Activated naive CD4-positive, alpha-beta T cell treated with anti-CD3 and anti-CD28 coated beads, Interleukin-2, amount 50 U/mL, for 72 hours (primary cell): ENCODE measurements at regions not wholly inside any gene's neighbourhood (a gene's known extent, or its start where the extent isn't known, plus 50 kb on each side); places are given as distances from the start of the nearest gene placed in this dataset.

Source experiments
- ATAC-seq, 2 donors: fragments of 150-1000 bp; cut with Tn5 transposase; 2 replicates each; pipeline ENCODE4 v1.10.0; 2021; ENCODE audit warnings: mild to moderate bottlenecking in 2 of 2, moderate library complexity in 2 of 2
- DNase-seq, 2 donors: peaks; one replicate each; pipeline ENCODE4 v3.0.0; 2021 to 2022; ENCODE audit warnings: low spot score in 2 of 2
- H3K27ac Mint-ChIP-seq, 2 donors: one replicate each; pipeline ENCODE4 v1.8.0; 2022; ENCODE audit warnings: mild to moderate bottlenecking in 2 of 2, mixed read lengths in 2 of 2
- H3K36me3 Mint-ChIP-seq, 2 donors: one replicate each; pipeline ENCODE4 v1.8.0; 2022; ENCODE audit warnings: mixed read lengths in 2 of 2
- H3K9me3 Mint-ChIP-seq, 2 donors: one replicate each; pipeline ENCODE4 v1.8.0; 2022; ENCODE audit warnings: mixed read lengths in 2 of 2

DNA sequence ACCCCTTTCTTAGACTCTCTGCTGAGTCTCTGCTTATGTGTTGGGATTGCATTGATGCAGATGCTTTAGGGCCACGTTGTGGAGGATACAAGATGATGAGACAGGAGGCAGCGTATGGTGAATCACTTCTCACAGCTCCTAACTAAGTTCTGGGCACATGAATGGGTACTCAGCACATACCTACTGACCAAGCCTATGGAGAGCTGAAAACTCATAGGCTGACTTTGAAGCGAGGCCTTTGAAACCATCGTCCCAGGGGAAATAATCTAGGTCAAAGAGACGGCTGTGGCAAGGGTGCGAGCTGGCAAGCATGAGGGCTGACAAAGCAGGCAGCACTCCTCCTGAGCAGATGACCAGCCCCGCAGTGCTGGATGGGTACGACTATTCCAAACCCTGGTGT is 180.2 kb upstream of the TNP1 start:
- ATAC-seq (no peak), DNase-seq (no peak)
- no peak overlapping the region for H3K27ac Mint-ChIP-seq
- H3K36me3 Mint-ChIP-seq: no peaks in the 10 kb centered on the region
- no peaks in the 10 kb centered on the region for H3K9me3 Mint-ChIP-seq

GRCh38 chr2:217038001-217038400 is 178.1 kb upstream of the TNP1 start:
- Mint-ChIP-seq H3K36me3 (no peaks in the 10 kb centered on the region), H3K9me3 (no peaks in the 10 kb centered on the region), H3K27ac (no peak overlapping the region)
- DNase-seq: no peak
- ATAC-seq: no peak

GRCh38 chr2:217037353-217037752 is 177.5 kb upstream of the TNP1 start:
- Mint-ChIP-seq H3K36me3 (no peaks in the 10 kb centered on the region), H3K27ac (no peak overlapping the region), H3K9me3 (no peaks in the 10 kb centered on the region)
- DNase-seq (no peak), ATAC-seq (no peak)

- no peak for DNase-seq
- ATAC-seq: no peak
- Mint-ChIP-seq H3K27ac (no peak overlapping the region), H3K36me3 (no peaks in the 10 kb centered on the region), H3K9me3 (no peaks in the 10 kb centered on the region)
Observed at GRCh38 chr2:217035967-217036366, 176.1 kb upstream of the TNP1 start.

DNA sequence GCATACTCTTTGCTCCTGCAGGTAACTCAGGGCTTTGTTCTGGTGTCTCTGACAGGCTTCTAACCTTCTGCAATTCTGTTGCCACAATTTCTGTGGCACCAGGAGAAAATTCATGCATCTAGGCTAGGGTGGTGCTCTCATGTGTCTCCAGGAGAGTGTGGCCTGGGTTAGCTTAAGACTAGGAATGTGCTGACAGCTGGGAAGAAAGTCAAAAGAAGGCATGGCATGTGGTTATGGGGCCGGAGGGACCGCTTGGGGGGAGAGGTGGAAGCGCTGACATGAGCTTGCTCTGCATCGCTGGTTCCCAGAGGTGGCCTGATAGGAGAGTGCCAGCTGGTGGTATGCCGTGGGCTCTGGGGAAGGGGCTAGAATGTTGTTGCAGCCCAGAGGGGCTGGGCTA is 173.3 kb upstream of the TNP1 start:
- no peak for DNase-seq
- Mint-ChIP-seq H3K27ac (no peak overlapping the region), H3K36me3 (no peaks in the 10 kb centered on the region), H3K9me3 (no peaks in the 10 kb centered on the region)
- ATAC-seq: no peak

GRCh38 chr2:217031445-217031844 is 171.6 kb upstream of the TNP1 start:
- H3K9me3 Mint-ChIP-seq: no peaks in the 10 kb centered on the region
- H3K27ac Mint-ChIP-seq: no peak overlapping the region
- DNase-seq: no peak
- no peaks in the 10 kb centered on the region for H3K36me3 Mint-ChIP-seq
- ATAC-seq: no peak

DNA sequence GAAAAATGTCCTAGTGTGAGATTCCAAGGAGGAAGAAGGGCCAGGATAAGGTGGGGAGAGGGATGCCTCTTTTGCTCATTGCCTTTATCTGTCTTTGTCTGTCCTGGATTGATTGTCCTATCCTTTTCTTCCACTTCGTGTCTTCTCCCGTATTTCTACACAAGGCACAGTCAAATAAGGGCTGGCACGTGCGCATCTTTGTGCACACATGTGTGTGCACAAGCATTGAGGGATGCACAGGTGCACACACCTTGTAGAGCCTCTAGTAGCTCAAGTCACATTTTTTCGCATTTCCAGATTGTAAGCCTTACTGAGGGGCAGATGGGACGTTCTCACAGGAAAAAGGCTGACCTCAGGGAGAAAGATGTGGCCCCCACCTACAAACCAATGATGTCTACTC is 170.2 kb upstream of the TNP1 start:
- Mint-ChIP-seq H3K9me3 (no peaks in the 10 kb centered on the region), H3K27ac (no peak overlapping the region), H3K36me3 (no peaks in the 10 kb centered on the region)
- ATAC-seq (no peak), DNase-seq (no peak)

DNA sequence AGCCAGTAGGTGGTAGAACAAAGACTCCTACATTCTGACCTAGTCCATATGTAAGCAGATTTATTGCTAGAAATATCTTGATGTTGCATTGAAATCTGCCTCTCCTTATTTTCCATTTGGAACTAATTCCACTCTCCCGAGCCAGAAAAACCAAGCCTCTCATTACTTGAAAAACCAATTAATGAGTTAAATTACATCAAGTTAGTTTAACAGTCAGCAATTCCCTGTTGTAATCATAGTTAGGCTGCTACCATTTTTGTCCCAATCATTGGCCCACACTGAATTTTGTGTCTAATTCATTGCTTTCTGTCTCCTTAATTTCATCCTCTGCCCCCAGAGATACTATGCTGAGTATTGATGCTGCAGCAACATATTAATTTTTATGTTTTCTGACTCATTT is 168.3 kb upstream of the TNP1 start:
- H3K27ac Mint-ChIP-seq: no peak overlapping the region
- H3K9me3 Mint-ChIP-seq: peaks cover 4% of the 10 kb centered on the region in 2 donors

DNA sequence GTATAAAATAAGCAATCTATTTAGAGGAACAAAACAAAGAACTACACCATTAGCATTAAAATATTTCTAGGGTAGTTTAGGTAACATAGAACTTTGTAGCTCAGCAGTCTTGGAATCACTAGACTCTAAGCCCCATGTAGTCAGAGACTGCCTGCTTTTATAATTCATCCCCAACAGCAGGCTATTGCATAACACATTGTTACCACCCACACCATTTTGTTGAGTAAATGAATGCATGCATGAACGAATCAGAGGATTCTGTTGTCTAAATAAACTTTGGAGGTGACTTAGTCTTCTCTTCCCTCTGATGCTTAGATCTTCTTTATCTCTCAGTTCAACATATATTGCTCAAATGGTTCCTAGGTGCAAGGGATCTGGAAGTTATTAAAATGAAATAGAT is 167.6 kb upstream of the TNP1 start:
- no peak overlapping the region for H3K27ac Mint-ChIP-seq
- ATAC-seq (no peak), DNase-seq (no peak)
- peaks cover 4% of the 10 kb centered on the region in 2 donors for H3K9me3 Mint-ChIP-seq
- H3K36me3 Mint-ChIP-seq: no peaks in the 10 kb centered on the region

More for the DNA sequence above, 168.3 kb upstream of the TNP1 start:
- ATAC-seq: no peak
- no peaks in the 10 kb centered on the region for H3K36me3 Mint-ChIP-seq
- no peak for DNase-seq

DNA sequence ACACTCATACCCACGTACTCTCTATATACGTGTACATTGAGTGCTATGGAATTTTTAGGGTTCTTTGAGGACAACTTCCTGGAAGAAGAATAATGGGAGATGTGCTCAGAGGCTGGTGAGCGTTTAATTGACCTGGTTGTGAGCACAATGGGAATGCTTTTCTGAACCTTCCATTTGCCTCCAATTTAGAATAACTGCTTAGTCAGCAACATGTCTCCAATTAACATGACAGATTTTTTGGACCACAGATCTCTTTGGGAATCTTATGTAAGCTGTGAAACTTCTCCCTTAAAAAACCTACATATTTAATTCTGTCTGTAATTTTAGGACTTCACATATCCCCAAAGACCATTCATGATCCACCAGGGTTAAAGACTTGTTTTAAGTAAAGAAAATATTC is 166.7 kb upstream of the TNP1 start:
- DNase-seq (no peak), ATAC-seq (no peak)
- Mint-ChIP-seq H3K9me3 (peaks cover 4% of the 10 kb centered on the region in 2 donors), H3K27ac (no peak overlapping the region), H3K36me3 (no peaks in the 10 kb centered on the region)

DNA sequence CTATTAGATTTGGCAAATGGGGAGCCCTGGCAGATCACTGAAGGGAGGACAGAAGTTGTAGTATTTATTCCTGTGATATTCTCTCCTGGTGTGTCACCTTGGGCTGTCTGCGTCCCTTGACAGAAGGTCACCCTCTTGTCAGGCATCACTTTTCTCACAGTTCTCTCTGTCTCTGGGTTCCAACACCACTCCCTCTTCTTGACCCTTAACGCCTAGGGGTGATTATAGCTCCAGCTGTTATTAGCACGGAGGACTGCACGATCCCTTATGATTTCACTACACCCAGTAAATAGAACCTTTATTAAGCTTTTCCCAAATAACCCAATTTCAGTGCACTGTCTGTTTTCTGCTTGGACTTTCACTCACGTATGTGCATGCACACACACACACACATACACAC is 166.3 kb upstream of the TNP1 start:
- ATAC-seq (no peak), DNase-seq (no peak)
- no peak overlapping the region for H3K27ac Mint-ChIP-seq
- H3K36me3 Mint-ChIP-seq: no peaks in the 10 kb centered on the region
- H3K9me3 Mint-ChIP-seq: peaks cover 4% of the 10 kb centered on the region in 2 donors

DNA sequence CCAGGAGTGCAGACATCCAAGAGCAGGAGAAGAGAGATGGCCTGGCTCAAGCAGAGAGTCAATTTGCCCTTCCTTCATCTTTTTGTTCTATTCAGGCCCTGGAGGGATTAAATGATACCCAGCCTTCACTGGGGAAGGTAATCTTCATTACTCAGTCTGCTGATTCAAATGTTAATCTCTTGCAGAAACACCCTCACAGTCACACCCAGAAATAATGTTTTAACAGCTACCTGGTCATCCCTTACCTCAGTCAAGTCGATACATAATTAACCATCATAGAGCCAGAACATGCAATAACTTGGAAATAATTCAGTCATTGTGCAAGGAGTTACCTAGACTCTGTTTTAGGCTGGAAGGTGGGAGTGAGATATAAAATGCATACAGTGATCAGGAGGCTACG is 163.7 kb upstream of the TNP1 start:
- H3K27ac Mint-ChIP-seq: no peak overlapping the region
- no peak for DNase-seq
- peaks cover 4 to 9% of the 10 kb centered on the region in 2 donors for H3K9me3 Mint-ChIP-seq
- ATAC-seq: no peak
- H3K36me3 Mint-ChIP-seq: no peaks in the 10 kb centered on the region

DNA sequence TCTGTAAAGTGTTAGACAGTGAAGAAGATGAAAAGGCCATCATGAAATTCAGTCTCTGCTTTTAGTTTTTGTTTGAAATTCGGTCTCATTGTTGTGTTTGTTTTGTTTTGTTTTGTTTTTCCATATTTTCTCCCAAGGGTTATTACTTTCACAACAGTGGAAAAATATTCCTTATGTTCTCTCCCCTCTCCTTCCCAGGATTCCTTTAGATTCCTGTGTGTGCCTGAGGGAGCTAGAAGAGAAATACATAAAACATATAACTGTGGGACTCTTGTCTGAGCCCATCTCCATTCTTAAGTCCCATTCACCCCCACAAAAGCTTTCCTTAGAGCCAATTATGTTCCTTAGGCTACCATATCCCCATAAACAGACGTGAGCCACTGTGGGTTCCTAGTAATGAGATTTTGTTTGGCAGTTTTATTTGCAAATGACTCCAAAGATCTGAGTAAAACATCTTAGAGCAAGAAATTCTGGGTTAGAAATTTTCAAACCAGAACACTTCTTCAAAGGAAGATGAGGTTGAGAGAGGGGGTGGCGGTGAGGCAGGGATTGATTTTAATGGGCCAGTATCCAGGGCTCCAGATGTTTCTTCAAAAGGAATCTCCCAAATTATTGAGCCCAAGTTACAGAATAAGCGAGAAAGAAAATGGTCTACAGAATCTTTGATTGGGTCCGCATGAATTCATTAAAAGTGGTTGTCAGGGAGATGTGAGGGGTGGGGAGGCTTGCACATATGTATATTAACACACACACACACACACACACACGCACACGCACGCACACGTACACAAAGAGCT is 157.8 kb upstream of the TNP1 start:
- peaks cover 0 to 7% of the 10 kb centered on the region in 2 donors for H3K9me3 Mint-ChIP-seq
- DNase-seq (no peak), ATAC-seq (no peak)
- no peak overlapping the region for H3K27ac Mint-ChIP-seq
- H3K36me3 Mint-ChIP-seq: peaks cover 0 to 4% of the 10 kb centered on the region in 2 donors

- Mint-ChIP-seq H3K27ac (no peak overlapping the region), H3K9me3 (peaks cover 0 to 7% of the 10 kb centered on the region in 2 donors), H3K36me3 (peaks cover 0 to 5% of the 10 kb centered on the region in 2 donors)
- ATAC-seq (no peak), DNase-seq (no peak)
Observed at GRCh38 chr2:217016796-217017419, 157.0 kb upstream of the TNP1 start.

- no peak overlapping the region for H3K27ac Mint-ChIP-seq
- DNase-seq (no peak), ATAC-seq (no peak)
- peaks cover 0 to 7% of the 10 kb centered on the region in 2 donors for H3K9me3 Mint-ChIP-seq
- peaks cover 0 to 5% of the 10 kb centered on the region in 2 donors for H3K36me3 Mint-ChIP-seq
Observed at GRCh38 chr2:217014328-217015105, 154.7 kb upstream of the TNP1 start.

- Mint-ChIP-seq H3K9me3 (peaks cover 0 to 4% of the 10 kb centered on the region in 2 donors), H3K36me3 (peaks cover 0 to 5% of the 10 kb centered on the region in 2 donors), H3K27ac (no peak overlapping the region)
- ATAC-seq (no peak), DNase-seq (no peak)
Observed at GRCh38 chr2:217013926-217014325, 154.1 kb upstream of the TNP1 start.

GRCh38 chr2:217011576-217011975 is 151.7 kb upstream of the TNP1 start:
- peaks cover 0 to 5% of the 10 kb centered on the region in 2 donors for H3K36me3 Mint-ChIP-seq
- no peak for ATAC-seq

More at GRCh38 chr2:217011576-217011975, 151.7 kb upstream of the TNP1 start:
- H3K27ac Mint-ChIP-seq: no peak overlapping the region
- no peak for DNase-seq
- H3K9me3 Mint-ChIP-seq: no peaks in the 10 kb centered on the region
